ENCODE measurements at regions not wholly inside any gene's neighbourhood (a gene's known extent, or its start where the extent isn't known, plus 50 kb on each side); places are given as distances from the start of the nearest gene placed in this dataset.

DNA sequence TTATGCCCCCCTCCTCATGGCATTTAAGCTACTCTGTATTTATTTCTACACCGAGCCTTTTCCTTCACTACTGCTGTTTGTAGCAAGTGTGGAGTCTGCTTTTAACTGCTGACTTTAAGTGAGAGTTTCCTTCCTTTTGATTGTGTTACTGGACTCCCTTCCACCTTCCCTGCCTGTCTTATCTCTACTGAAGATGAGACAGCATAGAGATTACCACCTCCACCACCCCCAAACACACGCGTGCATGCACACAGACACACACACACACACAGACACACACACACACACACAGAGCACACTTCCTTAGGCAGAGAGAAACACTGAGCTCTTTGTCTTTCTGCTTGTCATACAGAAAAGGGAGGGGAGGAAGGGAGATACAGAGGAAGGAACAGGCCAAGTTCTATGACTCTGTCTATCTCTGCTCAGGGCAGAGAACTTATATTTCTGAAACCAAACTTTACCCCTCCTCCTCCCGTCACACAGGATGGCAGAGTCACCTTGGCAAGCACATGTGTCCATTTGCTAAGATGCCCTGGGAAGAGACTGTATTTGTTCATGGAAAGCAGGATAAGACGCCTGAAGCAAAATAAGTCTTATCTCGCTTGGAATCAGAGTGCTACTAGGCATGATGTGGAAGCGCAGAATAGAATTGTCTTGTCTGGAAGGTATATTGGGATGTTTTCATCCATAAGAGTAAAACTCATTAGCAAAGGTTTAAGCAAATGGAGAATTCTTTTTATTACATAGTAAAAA, 81.8 kb upstream of the CAV2 start (continued):
- TF ChIP-seq, protein P1, sequence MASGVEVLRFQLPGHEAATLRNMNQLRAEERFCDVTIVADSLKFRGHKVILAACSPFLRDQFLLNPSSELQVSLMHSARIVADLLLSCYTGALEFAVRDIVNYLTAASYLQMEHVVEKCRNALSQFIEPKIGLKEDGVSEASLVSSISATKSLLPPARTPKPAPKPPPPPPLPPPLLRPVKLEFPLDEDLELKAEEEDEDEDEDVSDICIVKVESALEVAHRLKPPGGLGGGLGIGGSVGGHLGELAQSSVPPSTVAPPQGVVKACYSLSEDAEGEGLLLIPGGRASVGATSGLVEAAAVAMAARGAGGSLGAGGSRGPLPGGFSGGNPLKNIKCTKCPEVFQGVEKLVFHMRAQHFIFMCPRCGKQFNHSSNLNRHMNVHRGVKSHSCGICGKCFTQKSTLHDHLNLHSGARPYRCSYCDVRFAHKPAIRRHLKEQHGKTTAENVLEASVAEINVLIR (CRISPR knock-in tag; IDR thresholded peaks at IDR 0.05): no peak
- no peak for TF ChIP-seq GTF2E2 (tag; IDR thresholded peaks at IDR 0.05)
- TF ChIP-seq, protein P2, sequence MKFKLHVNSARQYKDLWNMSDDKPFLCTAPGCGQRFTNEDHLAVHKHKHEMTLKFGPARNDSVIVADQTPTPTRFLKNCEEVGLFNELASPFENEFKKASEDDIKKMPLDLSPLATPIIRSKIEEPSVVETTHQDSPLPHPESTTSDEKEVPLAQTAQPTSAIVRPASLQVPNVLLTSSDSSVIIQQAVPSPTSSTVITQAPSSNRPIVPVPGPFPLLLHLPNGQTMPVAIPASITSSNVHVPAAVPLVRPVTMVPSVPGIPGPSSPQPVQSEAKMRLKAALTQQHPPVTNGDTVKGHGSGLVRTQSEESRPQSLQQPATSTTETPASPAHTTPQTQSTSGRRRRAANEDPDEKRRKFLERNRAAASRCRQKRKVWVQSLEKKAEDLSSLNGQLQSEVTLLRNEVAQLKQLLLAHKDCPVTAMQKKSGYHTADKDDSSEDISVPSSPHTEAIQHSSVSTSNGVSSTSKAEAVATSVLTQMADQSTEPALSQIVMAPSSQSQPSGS (CRISPR knock-in tag; IDR thresholded peaks at IDR 0.05): no peak
- peak; percentile 80; the same call in 1 of the 2 replicates for TF ChIP-seq ZNF766 (CRISPR knock-in tag; conservative IDR thresholded peaks at IDR 0.05)
- no peak for TF ChIP-seq RAD51 (IDR thresholded peaks at IDR 0.05; ENCODE audit: borderline replicate concordance, low read depth)
- TF ChIP-seq SMAD3 (CRISPR knock-in tag; conservative IDR thresholded peaks at IDR 0.05): peak; percentile 74; the same call in 1 of the 2 replicates
- no peak for TF ChIP-seq POLR2B (IDR thresholded peaks at IDR 0.05; ENCODE audit: low read depth, partially characterized antibody)
- no peak for TF ChIP-seq ZNF431 (CRISPR knock-in tag; IDR thresholded peaks at IDR 0.05)
- TF ChIP-seq, protein P3, sequence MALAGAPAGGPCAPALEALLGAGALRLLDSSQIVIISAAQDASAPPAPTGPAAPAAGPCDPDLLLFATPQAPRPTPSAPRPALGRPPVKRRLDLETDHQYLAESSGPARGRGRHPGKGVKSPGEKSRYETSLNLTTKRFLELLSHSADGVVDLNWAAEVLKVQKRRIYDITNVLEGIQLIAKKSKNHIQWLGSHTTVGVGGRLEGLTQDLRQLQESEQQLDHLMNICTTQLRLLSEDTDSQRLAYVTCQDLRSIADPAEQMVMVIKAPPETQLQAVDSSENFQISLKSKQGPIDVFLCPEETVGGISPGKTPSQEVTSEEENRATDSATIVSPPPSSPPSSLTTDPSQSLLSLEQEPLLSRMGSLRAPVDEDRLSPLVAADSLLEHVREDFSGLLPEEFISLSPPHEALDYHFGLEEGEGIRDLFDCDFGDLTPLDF (CRISPR knock-in tag; IDR thresholded peaks at IDR 0.05): no peak
- TF ChIP-seq LCOR (CRISPR knock-in tag; IDR thresholded peaks at IDR 0.05): no peak
- no peak for TF ChIP-seq FOXP1 (CRISPR knock-in tag; IDR thresholded peaks at IDR 0.05)
- no peak for TF ChIP-seq TARDBP (IDR thresholded peaks at IDR 0.05)
- no peak for TF ChIP-seq MCM2 (IDR thresholded peaks at IDR 0.05; ENCODE audit: low read depth)
- peak; percentile 95 for TF ChIP-seq SMARCA4 (IDR thresholded peaks at IDR 0.05)
- no peak for TF ChIP-seq POLR3G (IDR thresholded peaks at IDR 0.05; ENCODE audit: extremely low read depth, insufficient read length, insufficient replicate concordance)
- no peak for TF ChIP-seq ZFX (CRISPR knock-in tag; IDR thresholded peaks at IDR 0.05)
- TF ChIP-seq, protein P4, sequence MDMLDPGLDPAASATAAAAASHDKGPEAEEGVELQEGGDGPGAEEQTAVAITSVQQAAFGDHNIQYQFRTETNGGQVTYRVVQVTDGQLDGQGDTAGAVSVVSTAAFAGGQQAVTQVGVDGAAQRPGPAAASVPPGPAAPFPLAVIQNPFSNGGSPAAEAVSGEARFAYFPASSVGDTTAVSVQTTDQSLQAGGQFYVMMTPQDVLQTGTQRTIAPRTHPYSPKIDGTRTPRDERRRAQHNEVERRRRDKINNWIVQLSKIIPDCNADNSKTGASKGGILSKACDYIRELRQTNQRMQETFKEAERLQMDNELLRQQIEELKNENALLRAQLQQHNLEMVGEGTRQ (CRISPR knock-in tag; IDR thresholded peaks at IDR 0.05): no peak
- TF ChIP-seq ETV1 (tag; conservative IDR thresholded peaks at IDR 0.05; ENCODE audit: low read depth): peak; percentile 76
- no peak for TF ChIP-seq E2F3 (CRISPR knock-in tag; IDR thresholded peaks at IDR 0.05)
- 0 out of 2 replicates have a peak, but pooled peaks have one; percentile 41 for TF ChIP-seq ZNF589 (CRISPR knock-in tag; IDR thresholded peaks at IDR 0.05; ENCODE audit: low read depth)
- TF ChIP-seq MYC (IDR thresholded peaks at IDR 0.05; ENCODE audit: low read depth, low read length): peak; percentile 55; the same call in 1 of the 2 replicates
- no peak for TF ChIP-seq MYC (CRISPR knock-in tag; IDR thresholded peaks at IDR 0.05; ENCODE audit: borderline replicate concordance, low read depth)
- no peak; the same call in 1 of the 2 replicates for TF ChIP-seq ZNF23 (CRISPR knock-in tag; IDR thresholded peaks at IDR 0.05)
- TF ChIP-seq, protein P5, sequence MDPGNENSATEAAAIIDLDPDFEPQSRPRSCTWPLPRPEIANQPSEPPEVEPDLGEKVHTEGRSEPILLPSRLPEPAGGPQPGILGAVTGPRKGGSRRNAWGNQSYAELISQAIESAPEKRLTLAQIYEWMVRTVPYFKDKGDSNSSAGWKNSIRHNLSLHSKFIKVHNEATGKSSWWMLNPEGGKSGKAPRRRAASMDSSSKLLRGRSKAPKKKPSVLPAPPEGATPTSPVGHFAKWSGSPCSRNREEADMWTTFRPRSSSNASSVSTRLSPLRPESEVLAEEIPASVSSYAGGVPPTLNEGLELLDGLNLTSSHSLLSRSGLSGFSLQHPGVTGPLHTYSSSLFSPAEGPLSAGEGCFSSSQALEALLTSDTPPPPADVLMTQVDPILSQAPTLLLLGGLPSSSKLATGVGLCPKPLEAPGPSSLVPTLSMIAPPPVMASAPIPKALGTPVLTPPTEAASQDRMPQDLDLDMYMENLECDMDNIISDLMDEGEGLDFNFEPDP (CRISPR knock-in tag; IDR thresholded peaks at IDR 0.05): no peak
- TF ChIP-seq KAT8 (IDR thresholded peaks at IDR 0.05; ENCODE audit: low read depth): no peak

All from K562 (cell line).